ENCODE measurements at regions not wholly inside any gene's neighbourhood (a gene's known extent, or its start where the extent isn't known, plus 50 kb on each side); places are given as distances from the start of the nearest gene placed in this dataset.

DNA sequence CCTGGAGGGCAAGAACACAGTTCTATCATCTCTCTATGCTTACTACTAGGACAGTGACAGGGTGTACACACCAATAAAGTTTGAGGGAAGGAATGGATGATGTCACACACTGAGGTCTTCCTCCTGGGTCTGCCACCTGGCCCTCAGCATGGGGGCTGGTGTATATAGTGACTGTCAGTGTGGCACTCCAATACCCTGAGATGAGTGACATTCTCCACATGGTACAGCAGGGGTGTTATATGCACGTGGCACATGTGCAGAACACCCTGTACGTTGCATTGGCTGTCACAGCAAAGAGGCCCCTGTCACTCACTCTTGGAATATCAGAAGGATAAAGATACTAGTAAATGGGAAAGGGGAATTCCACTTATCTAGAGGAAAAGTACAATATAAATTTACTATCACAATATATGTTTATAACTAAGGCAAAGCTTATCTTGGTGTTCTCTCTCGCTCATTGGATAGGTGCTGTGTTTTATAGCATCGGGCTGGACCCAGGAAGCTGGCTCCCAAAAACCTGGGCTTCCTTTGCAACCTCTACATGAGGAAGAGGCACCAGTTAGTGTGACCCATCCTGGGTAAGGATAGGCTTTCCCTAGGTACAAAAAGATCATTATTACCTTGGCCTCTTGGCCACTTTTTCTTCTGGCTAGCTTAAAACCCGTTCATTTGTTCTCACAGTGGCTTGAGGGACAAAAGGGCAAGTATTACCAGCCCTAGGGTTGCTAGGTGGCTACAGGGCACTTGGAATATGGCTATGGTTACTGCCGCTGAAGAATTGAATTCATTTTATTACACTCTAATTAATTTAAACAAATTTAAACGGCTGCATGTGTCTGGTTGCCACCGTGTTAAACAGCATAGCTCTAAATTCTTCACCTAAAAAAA lies 54.8 kb upstream of the HES1 start:
- no peak for DNase-seq (ENCODE audit: low read depth, low spot score)
- Histone ChIP-seq H3K36me3 (ENCODE audit: control insufficient read depth, insufficient read depth, low read length) (no peaks in the 10 kb centered on the region), H3K9me3 (ENCODE audit: control insufficient read depth, insufficient read depth, low read length) (no peaks in the 10 kb centered on the region), H3K27me3 (ENCODE audit: control insufficient read depth, insufficient read depth, low read length) (no peaks in the 10 kb centered on the region), H3K27ac (ENCODE audit: low read length) (no peak overlapping the region), H3K4me1 (ENCODE audit: control insufficient read depth, insufficient read depth, low read length) (no peaks in the 10 kb centered on the region), H3K4me3 (ENCODE audit: low read length) (no peak overlapping the region)
- WGBS (ENCODE audit: insufficient coverage, insufficient read length), result no CpG with 5 or more reads among the region's 8 CpGs

DNA sequence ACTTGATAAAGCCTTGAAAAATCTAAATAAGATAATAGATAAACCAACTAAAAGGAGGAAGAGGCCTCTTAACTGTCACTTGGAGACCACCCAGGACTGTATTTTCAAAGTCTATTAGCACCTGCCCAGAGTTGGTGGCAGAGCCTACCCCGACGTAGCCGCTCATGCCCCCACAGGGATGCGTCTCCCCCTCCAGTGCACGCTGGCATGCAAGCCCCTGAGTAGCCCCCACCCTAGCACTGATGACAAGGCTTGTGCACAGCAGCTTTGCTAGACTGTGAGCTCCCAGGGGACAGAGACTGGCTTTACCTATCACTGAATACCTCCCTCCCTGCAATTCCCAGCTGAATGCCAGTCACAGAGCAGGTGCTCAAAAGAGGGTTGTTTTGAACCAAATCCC lies 54.1 kb upstream of the HES1 start:
- WGBS (ENCODE audit: insufficient coverage, insufficient read length), result no CpG with 5 or more reads among the region's 5 CpGs
- peaks cover 4% of the 10 kb centered on the region for H3K4me1 ChIP-seq (ENCODE audit: control insufficient read depth, insufficient read depth, low read length)
- H3K27ac ChIP-seq (ENCODE audit: low read length), result no peak overlapping the region
- H3K4me3 ChIP-seq (ENCODE audit: low read length), result no peak overlapping the region
- no peaks in the 10 kb centered on the region for H3K27me3 ChIP-seq (ENCODE audit: control insufficient read depth, insufficient read depth, low read length)
- DNase-seq (ENCODE audit: low read depth, low spot score), result no peak
- no peaks in the 10 kb centered on the region for H3K36me3 ChIP-seq (ENCODE audit: control insufficient read depth, insufficient read depth, low read length)
- H3K9me3 ChIP-seq (ENCODE audit: control insufficient read depth, insufficient read depth, low read length), result no peaks in the 10 kb centered on the region

DNA sequence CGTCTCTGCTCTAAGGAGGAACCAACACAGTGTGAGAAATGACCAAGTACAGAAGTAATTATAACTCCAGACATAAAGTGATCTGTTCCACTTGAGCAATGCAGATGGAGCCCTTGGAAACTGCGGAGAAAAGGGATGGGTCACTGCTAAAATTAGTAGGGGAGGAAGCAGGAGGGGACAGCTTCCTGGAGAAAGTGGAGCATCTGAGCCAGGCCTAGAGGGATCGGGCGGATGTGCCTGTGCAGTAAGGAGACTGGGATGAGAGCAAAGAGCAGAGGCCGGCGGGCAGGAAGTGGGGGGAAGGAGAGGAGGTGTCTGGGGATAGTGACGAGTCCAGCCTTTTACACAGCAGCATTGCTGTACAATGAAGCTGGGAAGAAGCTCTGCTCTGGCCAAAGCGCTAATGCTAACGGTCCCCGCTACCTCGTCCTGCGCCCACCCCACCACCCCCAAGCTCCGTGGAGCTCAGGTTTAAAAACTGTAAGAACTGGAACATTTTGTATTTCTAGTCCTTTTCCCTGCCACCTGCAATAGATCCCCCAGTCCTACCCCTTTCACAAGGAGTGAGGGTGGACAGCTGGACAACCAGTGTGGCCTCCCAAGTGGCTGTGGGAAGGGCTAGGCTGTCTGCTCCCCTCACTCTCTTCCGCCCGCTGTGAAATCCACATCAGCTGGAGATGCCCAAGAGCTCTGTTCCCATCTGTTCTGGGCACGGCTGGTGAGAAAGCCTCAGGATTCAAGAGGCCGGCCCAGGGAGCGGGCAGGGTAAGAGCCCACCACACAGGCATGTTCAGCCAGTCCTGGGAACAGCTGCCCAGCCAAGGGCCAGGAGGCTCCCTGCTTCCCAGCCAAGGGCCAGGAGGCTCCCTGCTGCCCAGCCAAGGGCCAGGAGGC lies 53.0 kb upstream of the HES1 start:
- Histone ChIP-seq H3K9me3 (ENCODE audit: control insufficient read depth, insufficient read depth, low read length) (no peaks in the 10 kb centered on the region), H3K27me3 (ENCODE audit: control insufficient read depth, insufficient read depth, low read length) (no peaks in the 10 kb centered on the region), H3K4me1 (ENCODE audit: control insufficient read depth, insufficient read depth, low read length) (peaks cover 4% of the 10 kb centered on the region), H3K4me3 (ENCODE audit: low read length) (no peak overlapping the region), H3K27ac (ENCODE audit: low read length) (no peak overlapping the region), H3K36me3 (ENCODE audit: control insufficient read depth, insufficient read depth, low read length) (no peaks in the 10 kb centered on the region)
- no peak for DNase-seq (ENCODE audit: low read depth, low spot score)
- WGBS (ENCODE audit: insufficient coverage, insufficient read length), result no CpG with 5 or more reads among the region's 18 CpGs

DNA sequence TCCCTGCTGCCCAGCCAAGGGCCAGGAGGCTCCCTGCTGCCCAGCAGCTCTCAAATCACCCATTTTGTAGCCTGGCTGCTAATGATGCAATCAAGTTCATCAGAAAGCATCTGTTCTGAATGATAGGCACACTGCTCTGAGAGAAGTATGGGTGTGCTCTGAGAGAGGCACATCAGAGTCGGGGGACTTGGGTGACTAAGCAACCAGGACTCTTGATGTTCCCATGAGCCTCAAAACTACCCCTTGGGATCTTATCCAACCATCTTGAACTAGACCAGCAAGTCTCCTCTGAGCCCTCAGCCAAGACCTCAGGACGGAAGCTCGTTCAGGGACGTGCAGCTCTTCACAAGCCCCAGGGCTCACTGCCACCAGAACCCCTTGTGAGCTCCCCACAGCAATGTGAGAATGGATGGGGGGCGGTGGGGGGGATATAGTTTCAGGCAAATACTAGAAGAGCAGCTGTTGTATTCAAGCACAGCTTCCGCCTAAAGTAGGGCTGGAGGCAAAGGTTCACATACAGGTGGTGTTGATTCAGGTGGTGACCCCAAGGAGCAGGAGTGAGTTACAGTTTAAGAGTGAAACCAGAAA lies 52.2 kb upstream of the HES1 start:
- Histone ChIP-seq H3K9me3 (ENCODE audit: control insufficient read depth, insufficient read depth, low read length) (no peaks in the 10 kb centered on the region), H3K4me3 (ENCODE audit: low read length) (no peak overlapping the region), H3K27me3 (ENCODE audit: control insufficient read depth, insufficient read depth, low read length) (no peaks in the 10 kb centered on the region), H3K36me3 (ENCODE audit: control insufficient read depth, insufficient read depth, low read length) (no peaks in the 10 kb centered on the region), H3K4me1 (ENCODE audit: control insufficient read depth, insufficient read depth, low read length) (peaks cover 4% of the 10 kb centered on the region), H3K27ac (ENCODE audit: low read length) (no peak overlapping the region)
- no CpG with 5 or more reads among the region's 6 CpGs for WGBS (ENCODE audit: insufficient coverage, insufficient read length)
- no peak for DNase-seq (ENCODE audit: low read depth, low spot score)

DNA sequence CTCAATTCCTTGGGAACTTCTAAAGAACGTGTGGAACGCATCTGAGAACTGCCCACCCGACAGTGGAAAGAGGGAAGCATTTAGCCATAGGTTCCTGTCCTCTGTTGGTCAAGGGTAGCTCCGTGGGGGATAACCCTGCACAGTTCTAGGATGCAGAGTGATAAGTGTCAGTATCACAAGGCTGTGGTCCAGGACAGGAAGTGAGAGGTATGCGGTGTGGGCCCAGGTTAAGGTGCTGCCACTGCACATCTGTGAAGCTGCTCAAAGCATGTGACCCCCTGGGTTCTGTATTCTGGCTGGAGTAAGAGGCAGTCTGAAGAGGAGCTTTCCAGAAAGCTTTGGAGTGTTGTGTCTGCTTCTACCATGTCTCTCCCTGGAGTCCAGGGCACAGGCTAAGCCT lies 51.7 kb upstream of the HES1 start:
- Histone ChIP-seq H3K36me3 (ENCODE audit: control insufficient read depth, insufficient read depth, low read length) (no peaks in the 10 kb centered on the region), H3K27ac (ENCODE audit: low read length) (no peak overlapping the region), H3K9me3 (ENCODE audit: control insufficient read depth, insufficient read depth, low read length) (no peaks in the 10 kb centered on the region), H3K27me3 (ENCODE audit: control insufficient read depth, insufficient read depth, low read length) (no peaks in the 10 kb centered on the region), H3K4me1 (ENCODE audit: control insufficient read depth, insufficient read depth, low read length) (peaks cover 6% of the 10 kb centered on the region), H3K4me3 (ENCODE audit: low read length) (no peak overlapping the region)
- WGBS (ENCODE audit: insufficient coverage, insufficient read length), result no CpG with 5 or more reads among the region's 5 CpGs
- DNase-seq (ENCODE audit: low read depth, low spot score), result no peak
